ENCODE measurements at regions not wholly inside any gene's neighbourhood (a gene's known extent, or its start where the extent isn't known, plus 50 kb on each side); places are given as distances from the start of the nearest gene placed in this dataset.

DNA sequence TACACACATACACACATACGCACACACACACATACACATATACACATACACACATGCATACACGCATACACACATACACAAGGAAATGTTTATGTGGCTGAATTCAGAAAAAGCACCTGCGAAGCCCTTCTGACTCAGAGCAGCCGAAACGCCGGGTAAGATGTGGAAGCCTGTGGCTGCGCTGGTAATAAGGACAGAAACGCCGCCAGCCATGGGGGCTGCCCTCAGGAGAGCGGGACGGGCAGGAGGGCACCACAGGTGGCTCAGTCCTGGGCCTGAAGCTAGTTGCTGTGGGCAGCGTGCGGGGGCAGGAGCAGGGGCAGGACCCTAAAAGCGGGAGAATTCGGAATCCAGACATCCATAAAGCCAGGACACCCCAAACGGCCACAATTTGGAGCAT is 378.3 kb downstream of the BRD1 start:
- TF ChIP-seq EZH2 (optimal IDR thresholded peaks at IDR 0.05; ENCODE audit: low read depth, low read length), result no peak
- TF ChIP-seq, protein P1, sequence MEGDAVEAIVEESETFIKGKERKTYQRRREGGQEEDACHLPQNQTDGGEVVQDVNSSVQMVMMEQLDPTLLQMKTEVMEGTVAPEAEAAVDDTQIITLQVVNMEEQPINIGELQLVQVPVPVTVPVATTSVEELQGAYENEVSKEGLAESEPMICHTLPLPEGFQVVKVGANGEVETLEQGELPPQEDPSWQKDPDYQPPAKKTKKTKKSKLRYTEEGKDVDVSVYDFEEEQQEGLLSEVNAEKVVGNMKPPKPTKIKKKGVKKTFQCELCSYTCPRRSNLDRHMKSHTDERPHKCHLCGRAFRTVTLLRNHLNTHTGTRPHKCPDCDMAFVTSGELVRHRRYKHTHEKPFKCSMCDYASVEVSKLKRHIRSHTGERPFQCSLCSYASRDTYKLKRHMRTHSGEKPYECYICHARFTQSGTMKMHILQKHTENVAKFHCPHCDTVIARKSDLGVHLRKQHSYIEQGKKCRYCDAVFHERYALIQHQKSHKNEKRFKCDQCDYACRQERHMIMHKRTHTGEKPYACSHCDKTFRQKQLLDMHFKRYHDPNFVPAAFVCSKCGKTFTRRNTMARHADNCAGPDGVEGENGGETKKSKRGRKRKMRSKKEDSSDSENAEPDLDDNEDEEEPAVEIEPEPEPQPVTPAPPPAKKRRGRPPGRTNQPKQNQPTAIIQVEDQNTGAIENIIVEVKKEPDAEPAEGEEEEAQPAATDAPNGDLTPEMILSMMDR (IDR thresholded peaks at IDR 0.05; ENCODE audit: low read length), result no peak
- no peak for TF ChIP-seq EZH2phosphoT487 (IDR thresholded peaks at IDR 0.05; ENCODE audit: low read length)

Measured in MM.1S (cell line).